Chondrocyte (in vitro differentiated cells): ENCODE measurements at regions not wholly inside any gene's neighbourhood (a gene's known extent, or its start where the extent isn't known, plus 50 kb on each side); places are given as distances from the start of the nearest gene placed in this dataset.
"Not testable (repeated sequence)": the region's sequence is repeated elsewhere in the genome, so short reads cannot be mapped to it uniquely, and the experiment has no call there.

Experiments
- DNase-seq: peaks from one replicate; pipeline ENCODE4 v3.0.0; 2021; ENCODE audit warnings: mixed read lengths, low spot score
- H3K27ac Mint-ChIP-seq: one replicate; pipeline ENCODE4 v1.8.0; 2021; ENCODE audit warnings: mild to moderate bottlenecking, moderate library complexity, mixed read lengths; ENCODE audit not compliant: unreplicated experiment
- H3K27me3 Mint-ChIP-seq: 2 replicates; pipeline ENCODE4 v1.8.0; 2021; ENCODE audit warnings: low read depth, mixed read lengths
- H3K36me3 Mint-ChIP-seq: 2 replicates; pipeline ENCODE4 v1.8.0; 2021; ENCODE audit warnings: low read depth, mixed read lengths
- H3K4me1 Mint-ChIP-seq: 2 replicates; pipeline ENCODE4 v1.8.0; 2021; ENCODE audit warnings: low read depth, mild to moderate bottlenecking, mixed read lengths
- H3K4me3 Mint-ChIP-seq: one replicate; pipeline ENCODE4 v1.8.0; 2021; ENCODE audit warnings: mild to moderate bottlenecking, moderate library complexity, mixed read lengths; ENCODE audit not compliant: unreplicated experiment
- H3K9me3 Mint-ChIP-seq: 2 replicates; pipeline ENCODE4 v1.8.0; 2021; ENCODE audit warnings: low read depth, mixed read lengths
- CTCF ChIP-seq: fragments of 200-600 bp; sonication (generic); IDR thresholded peaks from 2 replicates; pipeline ENCODE4 v1.5.0; 2021; ENCODE audit warnings: antibody characterized with exemption, mild to moderate bottlenecking, moderate library complexity

GRCh38 chr19:56973713-56974555, 133.4 kb upstream of the PEG3 start:
- H3K36me3 Mint-ChIP-seq: no peaks in the 10 kb centered on the region
- H3K4me1 Mint-ChIP-seq: no peaks in the 10 kb centered on the region
- no peak for TF ChIP-seq CTCF
- no peak overlapping the region for H3K4me3 Mint-ChIP-seq
- H3K27me3 Mint-ChIP-seq: no peaks in the 10 kb centered on the region
- peaks cover 63% of the 10 kb centered on the region for H3K9me3 Mint-ChIP-seq
- no peak overlapping the region for H3K27ac Mint-ChIP-seq
- no peak for DNase-seq

- no peaks in the 10 kb centered on the region for H3K4me1 Mint-ChIP-seq
- no peak overlapping the region for H3K27ac Mint-ChIP-seq
- H3K36me3 Mint-ChIP-seq: no peaks in the 10 kb centered on the region
- DNase-seq: no peak
- H3K9me3 Mint-ChIP-seq: peaks cover 60% of the 10 kb centered on the region
- H3K4me3 Mint-ChIP-seq: no peak overlapping the region
- TF ChIP-seq CTCF: no peak
- no peaks in the 10 kb centered on the region for H3K27me3 Mint-ChIP-seq
These were observed 134.2 kb upstream of the PEG3 start for GRCh38 chr19:56974556-56975207.

- no peaks in the 10 kb centered on the region for H3K27me3 Mint-ChIP-seq
- H3K4me3 Mint-ChIP-seq: no peak overlapping the region
- H3K27ac Mint-ChIP-seq: no peak overlapping the region
- no peaks in the 10 kb centered on the region for H3K36me3 Mint-ChIP-seq
- peaks cover 54% of the 10 kb centered on the region for H3K9me3 Mint-ChIP-seq
- no peaks in the 10 kb centered on the region for H3K4me1 Mint-ChIP-seq
- no peak for DNase-seq
- TF ChIP-seq CTCF: no peak
These were observed 135.8 kb upstream of the PEG3 start for GRCh38 chr19:56976300-56976699.

- no peak for TF ChIP-seq CTCF
- DNase-seq: no peak
- Mint-ChIP-seq H3K9me3 (peaks cover 60% of the 10 kb centered on the region), H3K4me3 (no peak overlapping the region), H3K4me1 (no peaks in the 10 kb centered on the region), H3K27me3 (no peaks in the 10 kb centered on the region), H3K27ac (no peak overlapping the region), H3K36me3 (no peaks in the 10 kb centered on the region)
These were observed 136.7 kb upstream of the PEG3 start for GRCh38 chr19:56976995-56977906.

GRCh38 chr19:56978023-56978565, 137.6 kb upstream of the PEG3 start:
- H3K36me3 Mint-ChIP-seq: no peaks in the 10 kb centered on the region
- peaks cover 62% of the 10 kb centered on the region for H3K9me3 Mint-ChIP-seq
- no peak overlapping the region for H3K27ac Mint-ChIP-seq
- H3K4me1 Mint-ChIP-seq: no peaks in the 10 kb centered on the region
- H3K4me3 Mint-ChIP-seq: no peak overlapping the region
- DNase-seq: no peak
- no peaks in the 10 kb centered on the region for H3K27me3 Mint-ChIP-seq
- no peak for TF ChIP-seq CTCF

GRCh38 chr19:56980326-56980725, 139.5 kb upstream of the USP29 start:
- not testable (repeated sequence) for H3K27ac Mint-ChIP-seq, H3K36me3 Mint-ChIP-seq, H3K4me3 Mint-ChIP-seq, DNase-seq, H3K4me1 Mint-ChIP-seq, H3K27me3 Mint-ChIP-seq
- peaks cover 61% of the 10 kb centered on the region for H3K9me3 Mint-ChIP-seq
